ENCODE measurements at regions not wholly inside any gene's neighbourhood (a gene's known extent, or its start where the extent isn't known, plus 50 kb on each side); places are given as distances from the start of the nearest gene placed in this dataset.

- TF ChIP-seq, protein P1, sequence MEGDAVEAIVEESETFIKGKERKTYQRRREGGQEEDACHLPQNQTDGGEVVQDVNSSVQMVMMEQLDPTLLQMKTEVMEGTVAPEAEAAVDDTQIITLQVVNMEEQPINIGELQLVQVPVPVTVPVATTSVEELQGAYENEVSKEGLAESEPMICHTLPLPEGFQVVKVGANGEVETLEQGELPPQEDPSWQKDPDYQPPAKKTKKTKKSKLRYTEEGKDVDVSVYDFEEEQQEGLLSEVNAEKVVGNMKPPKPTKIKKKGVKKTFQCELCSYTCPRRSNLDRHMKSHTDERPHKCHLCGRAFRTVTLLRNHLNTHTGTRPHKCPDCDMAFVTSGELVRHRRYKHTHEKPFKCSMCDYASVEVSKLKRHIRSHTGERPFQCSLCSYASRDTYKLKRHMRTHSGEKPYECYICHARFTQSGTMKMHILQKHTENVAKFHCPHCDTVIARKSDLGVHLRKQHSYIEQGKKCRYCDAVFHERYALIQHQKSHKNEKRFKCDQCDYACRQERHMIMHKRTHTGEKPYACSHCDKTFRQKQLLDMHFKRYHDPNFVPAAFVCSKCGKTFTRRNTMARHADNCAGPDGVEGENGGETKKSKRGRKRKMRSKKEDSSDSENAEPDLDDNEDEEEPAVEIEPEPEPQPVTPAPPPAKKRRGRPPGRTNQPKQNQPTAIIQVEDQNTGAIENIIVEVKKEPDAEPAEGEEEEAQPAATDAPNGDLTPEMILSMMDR (IDR thresholded peaks at IDR 0.05), result no peak
- TF ChIP-seq POLR2A (IDR thresholded peaks at IDR 0.05), result no peak
Observed at GRCh38 chr11:127383026-127383425, 382.5 kb upstream of the KIRREL3 start.

Data from body of pancreas (tissue), 4 donors.